ENCODE measurements at regions not wholly inside any gene's neighbourhood (a gene's known extent, or its start where the extent isn't known, plus 50 kb on each side); places are given as distances from the start of the nearest gene placed in this dataset.

- H3K27ac Mint-ChIP-seq (ENCODE audit: low read depth) = no peak overlapping the region
- no peak overlapping the region for H3K4me3 Mint-ChIP-seq
- DNase-seq (ENCODE audit: low spot score in 2 of 2) (no peak), ATAC-seq (replicated peaks; ENCODE audit: extremely low read depth, poor library complexity, severe bottlenecking) (no peak)
- H3K4me1 Mint-ChIP-seq = no peaks in the 10 kb centered on the region
- no peaks in the 10 kb centered on the region for H3K9me3 Mint-ChIP-seq
- no peaks in the 10 kb centered on the region for H3K27me3 Mint-ChIP-seq
- H3K36me3 Mint-ChIP-seq (ENCODE audit: insufficient read depth) = no peaks in the 10 kb centered on the region
Measured at GRCh38 chr16:79929260-79929965, 328.9 kb upstream of the MAF start.

- ATAC-seq (replicated peaks; ENCODE audit: extremely low read depth, poor library complexity, severe bottlenecking) (no peak), DNase-seq (ENCODE audit: low spot score in 2 of 2) (no peak)
- no peak overlapping the region for H3K4me3 Mint-ChIP-seq
- no peak overlapping the region for H3K27ac Mint-ChIP-seq (ENCODE audit: low read depth)
- H3K36me3 Mint-ChIP-seq (ENCODE audit: insufficient read depth) = no peaks in the 10 kb centered on the region
- H3K4me1 Mint-ChIP-seq = no peaks in the 10 kb centered on the region
- H3K9me3 Mint-ChIP-seq = no peaks in the 10 kb centered on the region
- H3K27me3 Mint-ChIP-seq = no peaks in the 10 kb centered on the region
Measured at GRCh38 chr16:79928142-79928873, 327.8 kb upstream of the MAF start.

GRCh38 chr16:79926451-79927205 is 326.1 kb upstream of the MAF start:
- Mint-ChIP-seq H3K36me3 (ENCODE audit: insufficient read depth) (no peaks in the 10 kb centered on the region), H3K27ac (ENCODE audit: low read depth) (no peak overlapping the region), H3K4me3 (no peak overlapping the region), H3K9me3 (no peaks in the 10 kb centered on the region), H3K4me1 (no peaks in the 10 kb centered on the region), H3K27me3 (peaks cover 12% of the 10 kb centered on the region)
- no peak for DNase-seq (ENCODE audit: low spot score in 2 of 2)
- ATAC-seq (replicated peaks; ENCODE audit: extremely low read depth, poor library complexity, severe bottlenecking) = no peak

GRCh38 chr16:79923431-79923830 is 322.9 kb upstream of the MAF start:
- Mint-ChIP-seq H3K4me1 (no peaks in the 10 kb centered on the region), H3K4me3 (no peak overlapping the region), H3K9me3 (no peaks in the 10 kb centered on the region), H3K27ac (ENCODE audit: low read depth) (no peak overlapping the region), H3K27me3 (peaks cover 42% of the 10 kb centered on the region), H3K36me3 (ENCODE audit: insufficient read depth) (no peaks in the 10 kb centered on the region)
- no peak for DNase-seq (ENCODE audit: low spot score in 2 of 2)
- no peak for ATAC-seq (replicated peaks; ENCODE audit: extremely low read depth, poor library complexity, severe bottlenecking)

- no peaks in the 10 kb centered on the region for H3K9me3 Mint-ChIP-seq
- no peak overlapping the region for H3K27ac Mint-ChIP-seq (ENCODE audit: low read depth)
Measured at GRCh38 chr16:79920685-79921084, 320.1 kb upstream of the MAF start.

GRCh38 chr16:79918916-79919315 is 318.4 kb upstream of the MAF start:
- Mint-ChIP-seq H3K4me1 (no peaks in the 10 kb centered on the region), H3K9me3 (no peaks in the 10 kb centered on the region)

More at GRCh38 chr16:79920685-79921084, 320.1 kb upstream of the MAF start:
- H3K36me3 Mint-ChIP-seq (ENCODE audit: insufficient read depth) = no peaks in the 10 kb centered on the region
- H3K4me1 Mint-ChIP-seq = no peaks in the 10 kb centered on the region
- ATAC-seq (replicated peaks; ENCODE audit: extremely low read depth, poor library complexity, severe bottlenecking) (no peak), DNase-seq (ENCODE audit: low spot score in 2 of 2) (no peak)
- no peak overlapping the region for H3K4me3 Mint-ChIP-seq
- peaks cover 49% of the 10 kb centered on the region for H3K27me3 Mint-ChIP-seq

GRCh38 chr16:79915761-79916160 is 315.2 kb upstream of the MAF start:
- Mint-ChIP-seq H3K4me3 (no peak overlapping the region), H3K4me1 (no peaks in the 10 kb centered on the region), H3K36me3 (ENCODE audit: insufficient read depth) (no peaks in the 10 kb centered on the region), H3K9me3 (no peaks in the 10 kb centered on the region), H3K27me3 (peaks cover 63% of the 10 kb centered on the region), H3K27ac (ENCODE audit: low read depth) (no peak overlapping the region)
- DNase-seq (ENCODE audit: low spot score in 2 of 2) (no peak), ATAC-seq (replicated peaks; ENCODE audit: extremely low read depth, poor library complexity, severe bottlenecking) (no peak)

More at GRCh38 chr16:79918916-79919315, 318.4 kb upstream of the MAF start:
- peaks cover 63% of the 10 kb centered on the region for H3K27me3 Mint-ChIP-seq
- no peaks in the 10 kb centered on the region for H3K36me3 Mint-ChIP-seq (ENCODE audit: insufficient read depth)
- ATAC-seq (replicated peaks; ENCODE audit: extremely low read depth, poor library complexity, severe bottlenecking) = no peak
- no peak overlapping the region for H3K4me3 Mint-ChIP-seq
- no peak overlapping the region for H3K27ac Mint-ChIP-seq (ENCODE audit: low read depth)
- no peak for DNase-seq (ENCODE audit: low spot score in 2 of 2)

GRCh38 chr16:79914961-79915720 is 314.6 kb upstream of the MAF start:
- Mint-ChIP-seq H3K4me3 (no peak overlapping the region), H3K4me1 (no peaks in the 10 kb centered on the region), H3K27me3 (peaks cover 61% of the 10 kb centered on the region), H3K36me3 (ENCODE audit: insufficient read depth) (peaks cover 1% of the 10 kb centered on the region), H3K9me3 (no peaks in the 10 kb centered on the region), H3K27ac (ENCODE audit: low read depth) (no peak overlapping the region)
- DNase-seq (ENCODE audit: low spot score in 2 of 2) (no peak), ATAC-seq (replicated peaks; ENCODE audit: extremely low read depth, poor library complexity, severe bottlenecking) (no peak)

GRCh38 chr16:79912592-79913310 is 312.2 kb upstream of the MAF start:
- DNase-seq (ENCODE audit: low spot score in 2 of 2) = no peak
- Mint-ChIP-seq H3K9me3 (no peaks in the 10 kb centered on the region), H3K27ac (ENCODE audit: low read depth) (no peak overlapping the region), H3K4me1 (no peaks in the 10 kb centered on the region), H3K36me3 (ENCODE audit: insufficient read depth) (peaks cover 1% of the 10 kb centered on the region), H3K4me3 (no peak overlapping the region), H3K27me3 (peaks cover 42% of the 10 kb centered on the region)
- ATAC-seq (replicated peaks; ENCODE audit: extremely low read depth, poor library complexity, severe bottlenecking) = no peak

GRCh38 chr16:79911660-79912059 is 311.1 kb upstream of the MAF start:
- Mint-ChIP-seq H3K4me1 (no peaks in the 10 kb centered on the region), H3K36me3 (ENCODE audit: insufficient read depth) (peaks cover 1% of the 10 kb centered on the region), H3K27me3 (peaks cover 48% of the 10 kb centered on the region), H3K27ac (ENCODE audit: low read depth) (no peak overlapping the region), H3K4me3 (no peak overlapping the region), H3K9me3 (no peaks in the 10 kb centered on the region)
- no peak for ATAC-seq (replicated peaks; ENCODE audit: extremely low read depth, poor library complexity, severe bottlenecking)
- DNase-seq (ENCODE audit: low spot score in 2 of 2) = no peak

- DNase-seq (ENCODE audit: low spot score in 2 of 2) (no peak), ATAC-seq (replicated peaks; ENCODE audit: extremely low read depth, poor library complexity, severe bottlenecking) (no peak)
- H3K27me3 Mint-ChIP-seq = peaks cover 40% of the 10 kb centered on the region
- no peaks in the 10 kb centered on the region for H3K9me3 Mint-ChIP-seq
- no peaks in the 10 kb centered on the region for H3K4me1 Mint-ChIP-seq
- H3K36me3 Mint-ChIP-seq (ENCODE audit: insufficient read depth) = peaks cover 1% of the 10 kb centered on the region
- H3K4me3 Mint-ChIP-seq = no peak overlapping the region
- H3K27ac Mint-ChIP-seq (ENCODE audit: low read depth) = no peak overlapping the region
Measured at GRCh38 chr16:79909571-79909970, 309.0 kb upstream of the MAF start.

- H3K27ac Mint-ChIP-seq (ENCODE audit: low read depth) = no peak overlapping the region
- DNase-seq (ENCODE audit: low spot score in 2 of 2) = no peak
- peaks cover 53% of the 10 kb centered on the region for H3K27me3 Mint-ChIP-seq
- no peaks in the 10 kb centered on the region for H3K9me3 Mint-ChIP-seq
- ATAC-seq (replicated peaks; ENCODE audit: extremely low read depth, poor library complexity, severe bottlenecking) = no peak
- no peak overlapping the region for H3K4me3 Mint-ChIP-seq
- no peaks in the 10 kb centered on the region for H3K4me1 Mint-ChIP-seq
- no peaks in the 10 kb centered on the region for H3K36me3 Mint-ChIP-seq (ENCODE audit: insufficient read depth)
Measured at GRCh38 chr16:79903471-79903870, 302.9 kb upstream of the MAF start.

Measured in central memory CD8-positive, alpha-beta T cell (primary cell).